ENCODE measurements at regions not wholly inside any gene's neighbourhood (a gene's known extent, or its start where the extent isn't known, plus 50 kb on each side); places are given as distances from the start of the nearest gene placed in this dataset.
A peak's percentile ranks its signal among the peaks of the same experiment; 100 is the strongest.

GRCh38 chr22:46058091-46058420 lies 81.1 kb upstream of the WNT7B start:
- Histone ChIP-seq H3K27me3 (ENCODE audit: insufficient read depth, low read length) (no peaks in the 10 kb centered on the region), H3K4me1 (ENCODE audit: insufficient read depth, low read length, severe bottlenecking) (peaks cover 56% of the 10 kb centered on the region), H3K9me3 (ENCODE audit: low read length) (no peaks in the 10 kb centered on the region), H3K4me3 (ENCODE audit: low read depth, low read length, poor library complexity, severe bottlenecking) (peak overlapping the region; percentile 81), H3K4me2 (ENCODE audit: low read length) (peak overlapping the region; percentile 96), H3K36me3 (ENCODE audit: insufficient read depth, low read length) (0 out of 2 replicates have a peak, but pooled peaks cover 5% of the 10 kb centered on the region), H3K79me2 (ENCODE audit: insufficient read depth, low read length) (peaks cover 25% of the 10 kb centered on the region), H2AFZ (ENCODE audit: low read length) (no peak overlapping the region), H3K9me2 (ENCODE audit: low read depth, low read length) (no peaks in the 10 kb centered on the region), H3K27ac (ENCODE audit: low read depth, low read length, poor library complexity, severe bottlenecking) (peak overlapping the region; percentile 98), H3F3A (ENCODE audit: insufficient read depth, low read length) (no peaks in the 10 kb centered on the region), H4K20me1 (ENCODE audit: insufficient read depth, low read length) (no peaks in the 10 kb centered on the region), H3K9ac (ENCODE audit: low read length) (peak overlapping the region; percentile 96)
- TF ChIP-seq CTCF (IDR thresholded peaks at IDR 0.05; ENCODE audit: low read length) (no peak), EZH2 (IDR thresholded peaks at IDR 0.05; ENCODE audit: borderline replicate concordance, low read length) (no peak)

GRCh38 chr22:46058591-46059519 lies 81.9 kb upstream of the WNT7B start:
- H3K79me2 ChIP-seq (ENCODE audit: insufficient read depth, low read length), result peaks cover 25% of the 10 kb centered on the region
- H2AFZ ChIP-seq (ENCODE audit: low read length), result no peak overlapping the region
- H3K4me3 ChIP-seq (ENCODE audit: low read depth, low read length, poor library complexity, severe bottlenecking), result no peak overlapping the region
- H3K9ac ChIP-seq (ENCODE audit: low read length), result peak overlapping the region; percentile 13; the same call in 1 of the 2 replicates
- 0 out of 2 replicates have a peak, but pooled peaks cover 5% of the 10 kb centered on the region for H3K36me3 ChIP-seq (ENCODE audit: insufficient read depth, low read length)
- H3K4me1 ChIP-seq (ENCODE audit: insufficient read depth, low read length, severe bottlenecking), result peaks cover 60% of the 10 kb centered on the region
- H4K20me1 ChIP-seq (ENCODE audit: insufficient read depth, low read length), result no peaks in the 10 kb centered on the region
- no peaks in the 10 kb centered on the region for H3K27me3 ChIP-seq (ENCODE audit: insufficient read depth, low read length)
- H3F3A ChIP-seq (ENCODE audit: insufficient read depth, low read length), result no peaks in the 10 kb centered on the region
- peak overlapping the region; percentile 96 for H3K4me2 ChIP-seq (ENCODE audit: low read length)
- TF ChIP-seq EZH2 (IDR thresholded peaks at IDR 0.05; ENCODE audit: borderline replicate concordance, low read length), result no peak
- no peak for TF ChIP-seq CTCF (IDR thresholded peaks at IDR 0.05; ENCODE audit: low read length)
- H3K9me3 ChIP-seq (ENCODE audit: low read length), result no peaks in the 10 kb centered on the region
- peak overlapping the region; percentile 98 for H3K27ac ChIP-seq (ENCODE audit: low read depth, low read length, poor library complexity, severe bottlenecking)
- no peaks in the 10 kb centered on the region for H3K9me2 ChIP-seq (ENCODE audit: low read depth, low read length)

GRCh38 chr22:46060292-46061123 lies 83.5 kb upstream of the WNT7B start:
- TF ChIP-seq EZH2 (IDR thresholded peaks at IDR 0.05; ENCODE audit: borderline replicate concordance, low read length) (no peak), CTCF (IDR thresholded peaks at IDR 0.05; ENCODE audit: low read length) (no peak)
- H3K9me3 ChIP-seq (ENCODE audit: low read length), result no peaks in the 10 kb centered on the region
- no peak overlapping the region for H3K4me2 ChIP-seq (ENCODE audit: low read length)
- 0 out of 2 replicates have a peak, but pooled peaks cover 5% of the 10 kb centered on the region for H3K36me3 ChIP-seq (ENCODE audit: insufficient read depth, low read length)
- no peak overlapping the region for H2AFZ ChIP-seq (ENCODE audit: low read length)
- no peak overlapping the region for H3K27ac ChIP-seq (ENCODE audit: low read depth, low read length, poor library complexity, severe bottlenecking)
- peaks cover 64% of the 10 kb centered on the region for H3K4me1 ChIP-seq (ENCODE audit: insufficient read depth, low read length, severe bottlenecking)
- peaks cover 16% of the 10 kb centered on the region for H3K79me2 ChIP-seq (ENCODE audit: insufficient read depth, low read length)
- H3K27me3 ChIP-seq (ENCODE audit: insufficient read depth, low read length), result no peaks in the 10 kb centered on the region
- no peaks in the 10 kb centered on the region for H3K9me2 ChIP-seq (ENCODE audit: low read depth, low read length)
- H3K4me3 ChIP-seq (ENCODE audit: low read depth, low read length, poor library complexity, severe bottlenecking), result no peak overlapping the region
- H4K20me1 ChIP-seq (ENCODE audit: insufficient read depth, low read length), result no peaks in the 10 kb centered on the region
- H3K9ac ChIP-seq (ENCODE audit: low read length), result no peak overlapping the region
- no peaks in the 10 kb centered on the region for H3F3A ChIP-seq (ENCODE audit: insufficient read depth, low read length)

All from OCI-LY1 (cell line).